Epithelial cell of proximal tubule (primary cell): ENCODE measurements at regions not wholly inside any gene's neighbourhood (a gene's known extent, or its start where the extent isn't known, plus 50 kb on each side); places are given as distances from the start of the nearest gene placed in this dataset.
"Not testable (repeated sequence)": the region's sequence is repeated elsewhere in the genome, so short reads cannot be mapped to it uniquely, and the experiment has no call there.

Experiments used
- DNase-seq: peaks from one replicate; pipeline ENCODE4 v3.0.0-alpha.2; 2011; ENCODE audit warnings: low read depth
- H3K4me3 ChIP-seq: 2 replicates; pipeline ENCODE4 v1.5.1; 2011; ENCODE audit warnings: low read depth, mild to moderate bottlenecking, low read length
- TF ChIP-seq, protein P1 (sequence below): conservative IDR thresholded peaks from 2 replicates; pipeline ENCODE4 v1.5.1; 2012; ENCODE audit warnings: low read depth, mild to moderate bottlenecking, low read length

DNA sequence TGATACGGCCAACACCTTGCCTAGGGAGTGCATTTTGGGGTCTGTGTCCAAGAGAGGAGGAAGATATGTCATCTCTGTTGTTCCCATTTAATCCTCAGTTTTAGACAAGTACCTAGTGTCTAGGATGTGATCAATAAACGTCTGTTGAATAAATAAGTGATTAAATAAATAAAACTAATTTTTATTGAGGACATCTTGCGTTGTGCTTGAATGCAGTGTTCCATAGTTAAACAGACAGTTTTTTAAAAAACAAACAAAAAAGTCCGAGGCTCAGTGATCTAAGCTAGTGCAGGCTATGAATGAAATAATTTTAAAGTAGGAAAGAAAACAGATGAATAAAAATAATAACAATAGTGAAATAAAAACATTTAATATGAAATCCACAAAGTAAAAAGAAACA lies 283.0 kb upstream of the MAF start:
- no peak for DNase-seq
- TF ChIP-seq, protein P1, sequence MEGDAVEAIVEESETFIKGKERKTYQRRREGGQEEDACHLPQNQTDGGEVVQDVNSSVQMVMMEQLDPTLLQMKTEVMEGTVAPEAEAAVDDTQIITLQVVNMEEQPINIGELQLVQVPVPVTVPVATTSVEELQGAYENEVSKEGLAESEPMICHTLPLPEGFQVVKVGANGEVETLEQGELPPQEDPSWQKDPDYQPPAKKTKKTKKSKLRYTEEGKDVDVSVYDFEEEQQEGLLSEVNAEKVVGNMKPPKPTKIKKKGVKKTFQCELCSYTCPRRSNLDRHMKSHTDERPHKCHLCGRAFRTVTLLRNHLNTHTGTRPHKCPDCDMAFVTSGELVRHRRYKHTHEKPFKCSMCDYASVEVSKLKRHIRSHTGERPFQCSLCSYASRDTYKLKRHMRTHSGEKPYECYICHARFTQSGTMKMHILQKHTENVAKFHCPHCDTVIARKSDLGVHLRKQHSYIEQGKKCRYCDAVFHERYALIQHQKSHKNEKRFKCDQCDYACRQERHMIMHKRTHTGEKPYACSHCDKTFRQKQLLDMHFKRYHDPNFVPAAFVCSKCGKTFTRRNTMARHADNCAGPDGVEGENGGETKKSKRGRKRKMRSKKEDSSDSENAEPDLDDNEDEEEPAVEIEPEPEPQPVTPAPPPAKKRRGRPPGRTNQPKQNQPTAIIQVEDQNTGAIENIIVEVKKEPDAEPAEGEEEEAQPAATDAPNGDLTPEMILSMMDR, result no peak
- H3K4me3 ChIP-seq, result no peak overlapping the region

DNA sequence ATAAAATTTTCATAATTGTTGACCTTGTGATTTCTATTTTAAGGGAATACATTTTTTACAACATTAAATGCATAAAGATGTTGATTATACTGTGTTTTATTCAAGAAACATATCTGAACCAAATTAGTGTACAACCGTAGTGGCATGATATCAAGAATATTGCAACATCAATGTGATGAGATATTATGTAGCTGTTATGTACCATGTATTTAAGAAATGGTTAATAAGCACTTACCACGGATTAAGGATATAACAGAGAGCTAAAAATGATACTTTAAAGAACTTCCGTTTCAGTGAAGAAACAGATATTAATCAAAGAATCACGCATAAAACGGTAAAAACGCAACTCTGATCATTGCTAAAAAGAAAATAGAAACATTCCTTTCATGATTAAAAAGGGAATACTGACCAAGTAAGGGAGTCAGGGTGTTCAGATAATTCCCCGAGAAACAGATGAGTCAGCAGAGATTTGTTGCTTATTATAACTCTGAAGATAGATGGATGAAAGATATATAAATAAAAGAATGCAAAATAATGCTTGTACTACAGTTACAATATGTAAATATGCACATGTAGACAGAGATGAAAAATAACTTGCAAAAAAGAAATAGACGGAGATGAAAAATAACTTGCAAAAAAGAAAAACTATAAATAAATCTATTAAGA lies 281.9 kb upstream of the MAF start:
- no peak for DNase-seq
- TF ChIP-seq, protein P1, result no peak

DNA sequence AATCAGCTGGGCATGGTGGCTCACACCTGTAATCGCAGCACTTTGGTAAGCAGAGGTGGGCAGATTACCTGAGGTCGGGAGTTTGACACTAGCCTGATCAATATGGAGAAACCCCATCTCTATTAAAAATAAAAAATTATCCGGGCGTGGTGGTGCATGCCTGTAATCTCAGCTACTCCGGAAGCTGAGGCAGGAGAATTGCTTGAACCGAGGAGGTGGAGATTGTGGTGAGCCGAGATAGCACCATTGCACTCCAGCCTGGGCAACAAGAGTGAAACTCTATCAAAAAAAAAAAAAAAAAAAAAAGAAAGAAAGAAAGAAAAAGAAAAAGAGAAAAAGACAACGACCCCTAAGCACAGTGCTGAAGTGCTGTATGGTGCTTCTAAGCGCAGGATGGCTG lies 280.6 kb upstream of the MAF start:
- not testable (repeated sequence) for DNase-seq, H3K4me3 ChIP-seq

More for the DNA sequence above, 281.9 kb upstream of the MAF start:
- no peak overlapping the region for H3K4me3 ChIP-seq

DNA sequence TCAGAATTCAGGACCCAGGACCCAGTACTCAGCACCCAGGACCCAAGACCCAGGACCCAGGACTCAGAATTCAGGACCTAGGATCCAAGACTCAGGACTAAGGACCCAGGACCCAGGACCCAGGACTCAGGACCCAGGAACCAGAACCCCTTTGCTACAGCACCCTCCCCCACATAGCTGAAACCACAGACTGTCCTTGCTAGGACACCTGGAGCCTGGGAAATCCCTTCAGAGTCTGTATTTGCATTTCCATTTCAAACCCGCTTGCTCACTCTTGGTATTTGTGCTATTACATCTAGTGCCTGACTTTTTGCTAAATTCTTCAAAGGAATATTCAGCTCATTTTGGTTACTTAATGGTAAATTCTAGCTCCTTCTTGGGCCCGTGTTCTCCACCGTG lies 275.8 kb upstream of the MAF start:
- no peak overlapping the region for H3K4me3 ChIP-seq
- TF ChIP-seq, protein P1, result no peak
- DNase-seq, result no peak

DNA sequence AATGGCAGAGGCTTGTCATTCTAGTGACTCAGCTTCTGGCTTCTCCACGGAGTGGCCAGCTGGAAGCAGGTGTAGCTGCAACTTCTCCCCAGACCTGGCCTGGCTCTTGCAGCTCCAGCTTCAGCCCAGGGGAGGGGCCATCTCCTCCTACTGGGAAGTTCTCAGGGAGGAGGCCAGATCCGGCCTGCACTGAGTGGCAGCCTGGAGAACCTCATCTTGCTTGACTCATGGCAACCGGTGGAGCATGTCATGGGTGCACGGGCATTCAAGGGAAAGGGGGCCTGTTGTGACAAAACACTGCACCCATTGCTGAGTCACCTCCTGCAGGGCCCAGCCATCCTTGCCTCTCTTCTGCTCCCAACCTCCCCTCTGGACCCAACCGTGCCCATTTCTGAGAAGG lies 273.9 kb upstream of the MAF start:
- no peak overlapping the region for H3K4me3 ChIP-seq
- TF ChIP-seq, protein P1, result peak; percentile 19
- peak; percentile 84 for DNase-seq

DNA sequence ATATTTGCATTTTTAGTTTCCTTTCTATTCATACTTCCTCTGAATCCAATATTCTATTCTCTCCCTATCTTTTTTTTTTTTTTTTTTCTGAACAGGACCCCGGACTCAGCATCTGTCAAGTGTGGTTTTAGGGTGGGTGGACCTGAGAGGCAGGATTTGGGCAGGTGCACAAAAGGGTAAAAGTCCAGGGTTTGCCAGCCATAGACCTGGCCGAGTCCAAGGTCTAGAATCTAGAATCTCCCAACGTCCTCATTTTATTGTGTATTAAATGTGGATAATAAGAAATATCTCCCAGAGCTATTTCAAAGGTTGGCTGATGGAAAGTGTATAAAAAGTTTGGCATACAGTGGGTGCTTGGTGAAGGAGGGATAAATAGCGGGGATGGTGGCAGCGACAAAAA lies 273.3 kb upstream of the MAF start:
- DNase-seq, result no peak
- H3K4me3 ChIP-seq, result no peak overlapping the region
- TF ChIP-seq, protein P1, result no peak

DNA sequence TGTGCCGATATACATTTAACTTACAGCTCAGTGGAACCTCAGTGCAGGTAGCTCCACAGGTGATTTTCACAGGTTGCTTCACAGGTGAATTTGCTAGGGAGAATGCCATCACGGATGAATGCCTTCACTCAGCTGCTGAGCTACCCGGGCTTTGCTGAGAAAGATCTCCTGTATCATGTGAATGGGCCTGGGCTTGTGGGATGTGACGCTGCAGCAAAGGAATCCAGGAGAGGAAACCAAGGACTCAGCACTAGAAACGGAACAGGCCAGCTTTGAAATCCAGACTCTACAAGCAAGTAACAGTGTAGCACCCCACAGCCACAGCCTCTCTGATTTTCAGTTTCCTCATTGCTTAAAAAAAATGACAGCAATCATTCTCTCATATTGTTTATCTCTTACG lies 271.4 kb upstream of the MAF start:
- TF ChIP-seq, protein P1, result no peak
- DNase-seq, result peak; percentile 57
- H3K4me3 ChIP-seq, result no peak overlapping the region
